Liver (tissue), 8 donors: ENCODE measurements at regions not wholly inside any gene's neighbourhood (a gene's known extent, or its start where the extent isn't known, plus 50 kb on each side); places are given as distances from the start of the nearest gene placed in this dataset.

Experiments used
- DNase-seq: peaks from one replicate; pipeline ENCODE4 v3.0.0-alpha.2; 2017; ENCODE audit warnings: low spot score
- H3K27ac ChIP-seq, 2 donors: one replicate each; pipeline ENCODE4 v1.7.0; 2013; ENCODE audit warnings: inconsistent platforms in 2 of 2, low read length in 2 of 2, control low read depth in 1 of 2, low read depth in 1 of 2, mild to moderate bottlenecking in 1 of 2
- H3K27me3 ChIP-seq, 4 donors: one replicate each; pipeline versions ENCODE4 v1.6.1 to v1.7.0; 2013; ENCODE audit warnings: low read length in 3 of 4, inconsistent platforms in 1 of 4, mild to moderate bottlenecking in 1 of 4, moderate library complexity in 1 of 4; ENCODE audit not compliant: control insufficient read depth in 4 of 4, insufficient read depth in 4 of 4
- H3K36me3 ChIP-seq, 4 donors: one replicate each; pipeline versions ENCODE4 v1.6.1 to v1.7.0; 2013; ENCODE audit warnings: low read length in 3 of 4, mild to moderate bottlenecking in 3 of 4, low read depth in 1 of 4, moderate library complexity in 1 of 4; ENCODE audit not compliant: control insufficient read depth in 4 of 4, insufficient read depth in 3 of 4
- H3K4me1 ChIP-seq, 4 donors: one replicate each; pipeline versions ENCODE4 v1.6.1 to v1.7.0; 2013; ENCODE audit warnings: low read length in 3 of 4, mild to moderate bottlenecking in 3 of 4, moderate library complexity in 1 of 4; ENCODE audit not compliant: control insufficient read depth in 4 of 4, insufficient read depth in 4 of 4
- H3K4me3 ChIP-seq, 3 donors: one replicate each; pipeline versions ENCODE4 v1.6.1 to v1.7.0; 2013; ENCODE audit warnings: low read length in 3 of 3, control low read depth in 1 of 3, low read depth in 1 of 3, mild to moderate bottlenecking in 1 of 3
- H3K9ac ChIP-seq, 2 donors: one replicate each; pipeline ENCODE4 v1.7.0; 2013; ENCODE audit warnings: low read length in 2 of 2, mild to moderate bottlenecking in 2 of 2, moderate library complexity in 2 of 2, control low read depth in 1 of 2, low read depth in 1 of 2
- H3K9me3 ChIP-seq, 4 donors: one replicate each; pipeline versions ENCODE4 v1.6.1 to v1.7.0; 2013; ENCODE audit warnings: low read length in 3 of 4; ENCODE audit not compliant: control insufficient read depth in 4 of 4
- ATF3 ChIP-seq: IDR thresholded peaks from 2 replicates; pipeline ENCODE4 v1.6.1; 2016; ENCODE audit warnings: antibody characterized with exemption
- CTCF ChIP-seq: fragments of 150-350 bp; IDR thresholded peaks from 2 replicates; pipeline ENCODE4 v1.5.1; 2017; ENCODE audit warnings: improper control_type of control experiment, low read depth, low read length; ENCODE audit not compliant: missing input control
- EGR1 ChIP-seq, 2 donors: IDR thresholded peaks; 2 replicates each; pipeline ENCODE4 v1.6.1; 2016 to 2018; ENCODE audit warnings: antibody characterized with exemption in 2 of 2, low read depth in 2 of 2
- FOXA1 ChIP-seq: IDR thresholded peaks from 2 replicates; pipeline ENCODE4 v1.6.1; 2016; ENCODE audit warnings: antibody characterized with exemption
- FOXA2 ChIP-seq: IDR thresholded peaks from 2 replicates; pipeline ENCODE4 v1.6.1; 2016; ENCODE audit warnings: antibody characterized with exemption
- GABPA ChIP-seq, 2 donors: IDR thresholded peaks in 1 of 2; conservative IDR thresholded peaks in 1 of 2; 2 replicates each; pipeline ENCODE4 v1.6.1; 2016; ENCODE audit warnings: antibody characterized with exemption in 2 of 2, mild to moderate bottlenecking in 1 of 2, moderate library complexity in 1 of 2
- HNF4A ChIP-seq, 2 donors: conservative IDR thresholded peaks; 2 replicates each; pipeline ENCODE4 v1.6.1; 2016; ENCODE audit warnings: antibody characterized with exemption in 2 of 2, mild to moderate bottlenecking in 2 of 2
- HNF4G ChIP-seq: IDR thresholded peaks from 2 replicates; pipeline ENCODE4 v1.6.1; 2016; ENCODE audit warnings: antibody characterized with exemption
- JUND ChIP-seq, 2 donors: IDR thresholded peaks; 2 replicates each; pipeline ENCODE4 v1.6.1; 2016; ENCODE audit warnings: antibody characterized with exemption in 2 of 2
- NR2F2 ChIP-seq: IDR thresholded peaks from 2 replicates; pipeline ENCODE4 v1.6.1; 2016; ENCODE audit warnings: antibody characterized with exemption
- REST ChIP-seq: IDR thresholded peaks from 2 replicates; pipeline ENCODE4 v1.6.1; 2016; ENCODE audit warnings: antibody characterized with exemption, mild to moderate bottlenecking
- RXRA ChIP-seq, 2 donors: IDR thresholded peaks; 2 replicates each; pipeline ENCODE4 v1.6.1; 2017 to 2018; ENCODE audit warnings: antibody characterized with exemption in 2 of 2, mild to moderate bottlenecking in 1 of 2
- SP1 ChIP-seq: IDR thresholded peaks from 2 replicates; pipeline ENCODE4 v1.6.1; 2018; ENCODE audit warnings: antibody characterized with exemption, mild to moderate bottlenecking
- TAF1 ChIP-seq: conservative IDR thresholded peaks from 2 replicates; pipeline ENCODE4 v1.6.1; 2016; ENCODE audit warnings: antibody characterized with exemption, mild to moderate bottlenecking
- YY1 ChIP-seq: IDR thresholded peaks from 2 replicates; pipeline ENCODE4 v1.6.1; 2016; ENCODE audit warnings: antibody characterized with exemption, mild to moderate bottlenecking
- ZBTB33 ChIP-seq: IDR thresholded peaks from 2 replicates; pipeline ENCODE4 v1.6.1; 2016; ENCODE audit warnings: antibody characterized with exemption
- WGBS: extraction: QIAGEN DNeasy Blood & Tissue Kit; methylation state at CpG from one replicate; pipeline ENCODE4 v1.1.7; 2013; 5-methylcytosine and 5-hydroxymethylcytosine counted together
- donor health status: healthy.
- donor health status: healthy.
- donor health status: healthy.
- donor health status: healthy.
- donor health status: healthy.

- H3K9me3 ChIP-seq = no peaks in the 10 kb centered on the region
- no peak overlapping the region for H3K27ac ChIP-seq
- DNase-seq = no peak
- H3K27me3 ChIP-seq = no peaks in the 10 kb centered on the region
- H3K36me3 ChIP-seq = no peaks in the 10 kb centered on the region
- H3K9ac ChIP-seq = no peak overlapping the region
- no peaks in the 10 kb centered on the region for H3K4me1 ChIP-seq
- no peak for TF ChIP-seq ATF3
- WGBS = 63% methylated on average over 3 of the region's 3 CpGs
- no peak overlapping the region for H3K4me3 ChIP-seq
These were observed 76.6 kb downstream of the CYTL1 start for GRCh38 chr4:4942658-4943057.

GRCh38 chr4:4945021-4945420, 74.2 kb downstream of the CYTL1 start:
- no peak for DNase-seq
- Histone ChIP-seq H3K9me3 (no peaks in the 10 kb centered on the region), H3K36me3 (no peaks in the 10 kb centered on the region), H3K27ac (no peak overlapping the region), H3K4me1 (no peaks in the 10 kb centered on the region), H3K4me3 (no peak overlapping the region), H3K27me3 (no peaks in the 10 kb centered on the region), H3K9ac (no peak overlapping the region)
- no peak for TF ChIP-seq JUND (IDR thresholded peaks at IDR 0.05)
- no peak for TF ChIP-seq GABPA (IDR thresholded peaks at IDR 0.05 in 1 of 2, conservative IDR thresholded peaks at IDR 0.05 in 1 of 2)
- no peak for TF ChIP-seq FOXA1
- no peak for TF ChIP-seq NR2F2
- TF ChIP-seq FOXA2 = no peak
- TF ChIP-seq REST = no peak
- no peak for TF ChIP-seq SP1
- no peak for TF ChIP-seq HNF4G
- TF ChIP-seq TAF1 = no peak
- no peak for TF ChIP-seq ZBTB33
- no peak for TF ChIP-seq CTCF
- no peak for TF ChIP-seq EGR1 (IDR thresholded peaks at IDR 0.05; ENCODE audit: low read depth in 2 of 2)
- no peak for TF ChIP-seq RXRA (IDR thresholded peaks at IDR 0.05)
- TF ChIP-seq HNF4A (conservative IDR thresholded peaks at IDR 0.05) = no peak
- no peak for TF ChIP-seq ATF3
- TF ChIP-seq YY1 = no peak
- 63% methylated on average over 3 of the region's 3 CpGs for WGBS
